HCEC 1CT (cell line): ENCODE measurements at regions not wholly inside any gene's neighbourhood (a gene's known extent, or its start where the extent isn't known, plus 50 kb on each side); places are given as distances from the start of the nearest gene placed in this dataset.

ENCODE experiments used
- DNase-seq: peaks from one replicate; pipeline ENCODE4 v3.0.0-alpha.2; 2017

- DNase-seq: no peak
Measured at GRCh38 chr15:31474059-31474868, 147.6 kb downstream of the KLF13 start.

GRCh38 chr15:31476236-31476810, 149.7 kb downstream of the KLF13 start:
- DNase-seq: no peak

- DNase-seq: no peak
Measured at GRCh38 chr15:31476866-31477265, 150.2 kb downstream of the KLF13 start.

GRCh38 chr15:31477301-31477700, 150.7 kb downstream of the KLF13 start:
- no peak for DNase-seq

- DNase-seq: no peak
Measured at GRCh38 chr15:31477851-31478701, 151.4 kb downstream of the KLF13 start.

GRCh38 chr15:31478702-31479221, 152.1 kb downstream of the KLF13 start:
- no peak for DNase-seq

- DNase-seq: no peak
Measured at GRCh38 chr15:31480356-31481025, 153.9 kb downstream of the KLF13 start.

GRCh38 chr15:31481142-31481541, 154.5 kb downstream of the KLF13 start:
- DNase-seq: no peak

- DNase-seq: no peak
Measured at GRCh38 chr15:31482122-31482922, 155.7 kb downstream of the KLF13 start.

GRCh38 chr15:31483053-31483985, 156.7 kb downstream of the KLF13 start:
- DNase-seq: no peak

GRCh38 chr15:31483986-31484951, 157.6 kb downstream of the KLF13 start:
- no peak for DNase-seq

- no peak for DNase-seq
Measured at GRCh38 chr15:31484986-31485385, 158.4 kb downstream of the KLF13 start.

- no peak for DNase-seq
Measured at GRCh38 chr15:31485431-31485830, 158.8 kb downstream of the KLF13 start.

GRCh38 chr15:31485911-31486461, 159.4 kb downstream of the KLF13 start:
- no peak for DNase-seq

- DNase-seq: no peak
Measured at GRCh38 chr15:31486506-31486905, 159.9 kb downstream of the KLF13 start.

GRCh38 chr15:31486906-31487695, 160.5 kb downstream of the KLF13 start:
- no peak for DNase-seq

- DNase-seq: peak; percentile 46
Measured at GRCh38 chr15:31487811-31488436, 161.3 kb downstream of the KLF13 start.
